Lower leg skin (tissue), 4 donors: ENCODE measurements at regions not wholly inside any gene's neighbourhood (a gene's known extent, or its start where the extent isn't known, plus 50 kb on each side); places are given as distances from the start of the nearest gene placed in this dataset.

Source experiments
- DNase-seq, 2 donors: peaks; one replicate each; pipeline ENCODE4 v3.0.0-alpha.2; 2019; ENCODE audit warnings: low spot score in 2 of 2
- H3K4me3 ChIP-seq: fragments of 200-600 bp; sonication (generic); 2 replicates; pipeline ENCODE4 v1.5.1; 2017; ENCODE audit warnings: mild to moderate bottlenecking, low read depth; ENCODE audit not compliant: poor library complexity, severe bottlenecking
- POLR2A ChIP-seq, 2 donors: fragments of 450-650 bp; IDR thresholded peaks; one replicate each; pipeline ENCODE4 v1.6.1; 2016 to 2017; ENCODE audit warnings: antibody characterized with exemption in 2 of 2, mild to moderate bottlenecking in 1 of 2, moderate library complexity in 1 of 2
- WGBS, 2 donors: methylation state at CpG; one replicate each; pipeline ENCODE4 v1.1.5; 2018; 5-methylcytosine and 5-hydroxymethylcytosine counted together
- intact Hi-C: fragments of 100-400 bp; cut with DNase I; formaldehyde crosslinking; loops from one replicate; pipeline ENCODE4 v1.15.0; 2023; ENCODE audit warnings: low total_unique reads
- TF ChIP-seq, protein P1 (sequence below), 3 donors: fragments of 450-650 bp; IDR thresholded peaks; one replicate each; pipeline ENCODE4 v1.5.1; 2016; ENCODE audit warnings: antibody characterized with exemption in 3 of 3, mild to moderate bottlenecking in 3 of 3, moderate library complexity in 2 of 3

DNA sequence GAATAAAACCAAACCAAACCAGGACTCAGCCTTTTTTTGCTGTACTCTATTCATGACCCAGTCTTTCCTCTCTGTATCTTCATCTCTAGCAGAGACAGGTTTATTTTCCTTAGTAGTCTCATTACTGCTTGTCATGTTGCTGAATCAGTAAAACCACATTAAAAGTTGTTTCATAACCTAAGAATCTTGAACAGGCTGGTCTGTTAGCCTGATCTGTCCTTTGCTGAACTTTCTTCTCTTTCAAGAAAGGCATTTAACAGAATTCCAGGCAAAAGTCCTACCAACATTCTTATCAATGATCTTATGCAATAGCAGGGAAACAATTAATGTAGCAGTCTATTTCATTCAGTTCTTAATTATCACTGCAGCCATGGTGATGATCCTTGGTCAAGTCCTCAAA is 197.7 kb downstream of the CASP12 start:
- intact Hi-C loops = no loop called here
- TF ChIP-seq, protein P1, sequence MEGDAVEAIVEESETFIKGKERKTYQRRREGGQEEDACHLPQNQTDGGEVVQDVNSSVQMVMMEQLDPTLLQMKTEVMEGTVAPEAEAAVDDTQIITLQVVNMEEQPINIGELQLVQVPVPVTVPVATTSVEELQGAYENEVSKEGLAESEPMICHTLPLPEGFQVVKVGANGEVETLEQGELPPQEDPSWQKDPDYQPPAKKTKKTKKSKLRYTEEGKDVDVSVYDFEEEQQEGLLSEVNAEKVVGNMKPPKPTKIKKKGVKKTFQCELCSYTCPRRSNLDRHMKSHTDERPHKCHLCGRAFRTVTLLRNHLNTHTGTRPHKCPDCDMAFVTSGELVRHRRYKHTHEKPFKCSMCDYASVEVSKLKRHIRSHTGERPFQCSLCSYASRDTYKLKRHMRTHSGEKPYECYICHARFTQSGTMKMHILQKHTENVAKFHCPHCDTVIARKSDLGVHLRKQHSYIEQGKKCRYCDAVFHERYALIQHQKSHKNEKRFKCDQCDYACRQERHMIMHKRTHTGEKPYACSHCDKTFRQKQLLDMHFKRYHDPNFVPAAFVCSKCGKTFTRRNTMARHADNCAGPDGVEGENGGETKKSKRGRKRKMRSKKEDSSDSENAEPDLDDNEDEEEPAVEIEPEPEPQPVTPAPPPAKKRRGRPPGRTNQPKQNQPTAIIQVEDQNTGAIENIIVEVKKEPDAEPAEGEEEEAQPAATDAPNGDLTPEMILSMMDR (IDR thresholded peaks at IDR 0.05) = no peak
- TF ChIP-seq POLR2A (IDR thresholded peaks at IDR 0.05) = no peak
- no peak overlapping the region for H3K4me3 ChIP-seq
- DNase-seq = no peak

DNA sequence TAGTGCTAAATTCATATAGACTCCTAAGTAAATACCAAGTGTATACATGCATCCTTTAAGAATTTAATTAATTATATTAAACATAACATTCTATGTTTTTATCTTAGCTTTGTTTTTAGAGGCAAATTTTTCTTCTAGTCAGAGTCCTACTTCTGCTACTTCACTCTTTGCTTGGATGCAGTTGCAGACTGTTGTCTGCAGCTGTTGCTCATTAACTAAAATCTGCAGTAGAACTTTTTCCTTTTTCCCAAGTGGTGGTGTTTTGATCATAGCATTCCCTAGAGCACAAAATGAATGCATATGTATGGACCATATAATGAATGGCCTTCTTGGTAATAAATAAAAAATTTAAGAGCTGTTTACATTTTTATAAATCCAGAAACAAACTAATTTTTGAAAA is 198.3 kb downstream of the CASP12 start:
- no peak for DNase-seq
- no peak overlapping the region for H3K4me3 ChIP-seq
- TF ChIP-seq POLR2A (IDR thresholded peaks at IDR 0.05) = no peak
- TF ChIP-seq, protein P1 (IDR thresholded peaks at IDR 0.05) = no peak
- intact Hi-C loops = no loop called here

DNA sequence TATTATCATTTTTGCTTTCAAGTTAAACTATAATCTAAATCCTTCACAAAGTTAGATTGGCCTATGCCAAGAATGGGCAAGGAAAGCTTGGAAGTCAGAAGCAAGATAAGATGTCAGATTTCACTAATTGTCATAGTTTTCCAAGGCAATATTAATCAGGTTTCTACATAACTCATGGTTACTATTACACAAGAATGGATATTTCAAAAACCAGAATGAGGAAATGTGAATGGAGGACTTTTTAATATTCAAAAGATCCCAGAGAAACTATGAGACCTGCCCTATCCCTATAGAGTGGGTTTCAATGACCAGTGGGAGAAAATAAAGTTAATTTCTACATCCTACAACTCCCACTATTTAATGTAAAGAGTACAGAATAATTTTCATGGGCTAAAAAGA is 203.2 kb downstream of the CASP12 start:
- intact Hi-C loops = no loop called here
- no peak overlapping the region for H3K4me3 ChIP-seq
- DNase-seq = no peak
- no peak for TF ChIP-seq POLR2A (IDR thresholded peaks at IDR 0.05)
- TF ChIP-seq, protein P1 (IDR thresholded peaks at IDR 0.05) = no peak

DNA sequence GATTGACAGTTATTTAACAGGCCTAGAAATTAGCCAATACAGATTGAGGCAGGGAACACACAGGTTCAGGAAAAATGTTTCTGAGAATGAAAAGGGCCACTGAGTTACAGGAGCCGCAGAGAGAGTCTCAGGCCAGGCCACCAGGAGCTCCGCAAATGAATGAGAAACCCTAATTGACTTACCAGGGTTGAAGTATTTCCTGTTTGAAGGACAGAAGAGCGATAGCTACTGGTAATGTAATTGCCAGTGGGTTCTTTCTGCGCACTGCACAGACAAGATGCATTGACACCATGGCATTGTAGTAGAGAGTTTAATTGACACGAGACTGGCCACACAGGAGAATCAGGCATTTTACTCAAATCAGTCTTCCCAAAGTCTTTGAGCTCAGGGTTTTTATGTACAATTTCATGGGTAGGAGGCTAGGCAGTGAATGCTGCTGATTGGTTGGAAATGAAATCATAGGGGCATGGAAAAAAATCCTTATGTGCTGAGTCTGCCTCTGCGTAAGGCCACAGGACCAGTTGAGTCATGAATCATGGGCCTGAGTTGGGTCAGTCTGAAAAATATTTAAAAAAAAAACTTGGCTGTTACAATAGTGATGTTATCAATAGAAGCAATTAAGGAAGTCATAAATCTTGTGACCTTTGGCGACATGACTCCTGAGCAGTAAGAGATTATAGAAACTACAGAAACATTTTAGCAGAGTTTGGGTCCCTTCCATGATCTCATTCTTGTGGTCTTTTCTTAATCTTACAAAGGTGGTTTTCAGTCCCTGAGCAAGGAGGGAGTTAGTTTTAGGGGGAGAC is 203.8 kb downstream of the CASP12 start:
- H3K4me3 ChIP-seq = no peak overlapping the region
- DNase-seq = no peak
- intact Hi-C loops = no loop called here
- no peak for TF ChIP-seq POLR2A (IDR thresholded peaks at IDR 0.05)
- TF ChIP-seq, protein P1 (IDR thresholded peaks at IDR 0.05) = no peak
- WGBS, 2 donors = 86 to 87% methylated on average over 7 of the region's 7 CpGs

DNA sequence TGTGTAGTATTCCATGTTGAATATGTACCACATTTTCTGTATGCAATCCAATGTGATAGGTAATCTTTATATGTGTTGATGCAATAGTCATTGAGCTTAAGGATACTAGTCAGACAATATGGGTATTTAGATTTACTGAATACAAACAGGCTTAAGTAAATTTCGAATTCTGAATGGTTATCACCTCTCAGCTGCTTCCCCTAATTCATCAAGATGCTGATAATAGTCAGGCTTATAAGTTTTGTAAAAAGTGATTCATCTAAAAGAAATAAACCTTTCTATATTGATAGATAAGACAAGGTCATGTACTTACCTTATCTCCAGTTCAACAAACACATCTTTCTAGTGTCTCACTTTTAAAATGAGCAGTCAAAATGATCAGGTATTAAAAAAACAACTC is 205.5 kb downstream of the CASP12 start:
- no peak overlapping the region for H3K4me3 ChIP-seq
- intact Hi-C loops = no loop called here
- WGBS, 2 donors = 92 to 95% methylated on average over 1 of the region's 1 CpG
- DNase-seq = no peak
- TF ChIP-seq, protein P1 (IDR thresholded peaks at IDR 0.05) = no peak
- TF ChIP-seq POLR2A (IDR thresholded peaks at IDR 0.05) = no peak

DNA sequence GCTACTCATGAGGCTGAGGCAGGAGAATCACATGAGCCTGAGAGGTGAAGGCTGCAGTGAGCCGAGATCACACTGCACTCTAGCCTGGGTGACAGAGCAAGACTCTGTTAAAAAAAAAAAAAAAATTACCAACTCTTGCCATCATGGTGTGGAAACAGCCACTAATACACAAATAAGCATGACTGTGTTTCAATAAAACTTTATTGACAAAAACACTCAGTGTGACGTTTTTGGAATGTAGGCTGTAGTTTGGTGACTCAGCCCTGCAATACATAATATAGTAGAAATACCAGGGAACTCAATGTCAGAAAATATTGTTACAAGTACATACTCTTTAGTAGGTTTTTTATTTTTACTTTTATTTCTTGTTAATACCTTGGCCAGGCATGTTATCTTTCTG is 207.1 kb downstream of the CASP12 start:
- TF ChIP-seq POLR2A (IDR thresholded peaks at IDR 0.05) = no peak
- TF ChIP-seq, protein P1 (IDR thresholded peaks at IDR 0.05) = no peak
- intact Hi-C loops = no loop called here
- no peak overlapping the region for H3K4me3 ChIP-seq
- no peak for DNase-seq
- 81 to 84% methylated on average over 2 of the region's 2 CpGs for WGBS, 2 donors
